ENCODE measurements at regions not wholly inside any gene's neighbourhood (a gene's known extent, or its start where the extent isn't known, plus 50 kb on each side); places are given as distances from the start of the nearest gene placed in this dataset.

DNA sequence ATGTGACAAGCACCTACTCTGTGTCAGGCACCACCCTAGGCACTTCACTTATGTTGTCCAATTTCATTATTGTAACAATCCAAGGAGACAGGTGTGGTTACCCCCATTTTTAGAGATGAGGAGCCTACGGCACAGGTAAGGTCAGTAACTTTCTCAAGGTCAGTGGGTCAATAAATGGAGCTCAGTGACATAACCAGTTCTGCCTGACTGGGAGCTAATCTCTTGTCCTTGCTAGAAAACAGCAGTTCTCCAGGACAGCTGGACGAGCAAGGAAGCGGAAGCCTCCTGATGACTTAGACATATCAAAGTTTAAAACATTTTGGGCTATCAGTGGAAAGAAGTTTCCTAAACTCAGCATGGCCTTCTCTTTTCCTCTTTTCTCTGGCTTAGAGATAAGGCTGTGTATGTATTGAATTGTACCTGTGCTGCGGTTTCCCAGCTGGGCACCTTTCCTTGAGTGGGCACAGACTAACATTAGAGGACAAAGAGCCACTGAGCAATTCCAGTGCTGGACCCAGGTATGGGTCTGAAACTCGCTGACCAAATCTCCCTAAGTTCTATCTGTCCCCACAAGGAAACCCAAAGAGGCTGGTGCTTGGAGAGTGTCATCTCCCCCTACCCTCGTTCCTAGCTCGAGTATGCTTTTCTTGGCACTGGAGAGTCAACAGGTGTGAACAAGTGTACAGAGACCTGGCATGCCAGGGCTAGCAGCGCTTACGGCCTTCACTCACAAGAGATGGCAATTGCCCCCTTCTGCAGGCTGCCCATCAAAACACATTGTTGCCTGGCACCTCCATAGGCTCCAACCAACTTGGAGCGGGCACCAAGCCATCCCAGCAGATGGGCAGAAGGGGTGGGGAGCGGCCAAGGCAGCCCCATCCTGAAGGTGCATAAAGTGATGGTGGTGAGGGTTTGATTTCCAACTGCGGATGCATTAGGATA lies 456.1 kb upstream of the PROX1 start:
- TF ChIP-seq, protein P1, sequence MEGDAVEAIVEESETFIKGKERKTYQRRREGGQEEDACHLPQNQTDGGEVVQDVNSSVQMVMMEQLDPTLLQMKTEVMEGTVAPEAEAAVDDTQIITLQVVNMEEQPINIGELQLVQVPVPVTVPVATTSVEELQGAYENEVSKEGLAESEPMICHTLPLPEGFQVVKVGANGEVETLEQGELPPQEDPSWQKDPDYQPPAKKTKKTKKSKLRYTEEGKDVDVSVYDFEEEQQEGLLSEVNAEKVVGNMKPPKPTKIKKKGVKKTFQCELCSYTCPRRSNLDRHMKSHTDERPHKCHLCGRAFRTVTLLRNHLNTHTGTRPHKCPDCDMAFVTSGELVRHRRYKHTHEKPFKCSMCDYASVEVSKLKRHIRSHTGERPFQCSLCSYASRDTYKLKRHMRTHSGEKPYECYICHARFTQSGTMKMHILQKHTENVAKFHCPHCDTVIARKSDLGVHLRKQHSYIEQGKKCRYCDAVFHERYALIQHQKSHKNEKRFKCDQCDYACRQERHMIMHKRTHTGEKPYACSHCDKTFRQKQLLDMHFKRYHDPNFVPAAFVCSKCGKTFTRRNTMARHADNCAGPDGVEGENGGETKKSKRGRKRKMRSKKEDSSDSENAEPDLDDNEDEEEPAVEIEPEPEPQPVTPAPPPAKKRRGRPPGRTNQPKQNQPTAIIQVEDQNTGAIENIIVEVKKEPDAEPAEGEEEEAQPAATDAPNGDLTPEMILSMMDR (IDR thresholded peaks at IDR 0.05), result no peak
- no peak overlapping the region for H3K4me2 ChIP-seq (ENCODE audit: low read length)
- H3K36me3 ChIP-seq (ENCODE audit: control insufficient read depth, insufficient read depth, low read length), result no peaks in the 10 kb centered on the region
- H3K9ac ChIP-seq, result no peak overlapping the region
- H3K79me2 ChIP-seq, result no peaks in the 10 kb centered on the region
- no peak overlapping the region for H2AFZ ChIP-seq
- H3K9me3 ChIP-seq (ENCODE audit: control insufficient read depth, low read length), result no peaks in the 10 kb centered on the region
- no peaks in the 10 kb centered on the region for H3K27me3 ChIP-seq (ENCODE audit: control insufficient read depth, insufficient read depth, low read length)
- no peak overlapping the region for H3K27ac ChIP-seq
- no peaks in the 10 kb centered on the region for H3K4me1 ChIP-seq
- no peak overlapping the region for H3K4me3 ChIP-seq (ENCODE audit: low read depth, low read length)

DNA sequence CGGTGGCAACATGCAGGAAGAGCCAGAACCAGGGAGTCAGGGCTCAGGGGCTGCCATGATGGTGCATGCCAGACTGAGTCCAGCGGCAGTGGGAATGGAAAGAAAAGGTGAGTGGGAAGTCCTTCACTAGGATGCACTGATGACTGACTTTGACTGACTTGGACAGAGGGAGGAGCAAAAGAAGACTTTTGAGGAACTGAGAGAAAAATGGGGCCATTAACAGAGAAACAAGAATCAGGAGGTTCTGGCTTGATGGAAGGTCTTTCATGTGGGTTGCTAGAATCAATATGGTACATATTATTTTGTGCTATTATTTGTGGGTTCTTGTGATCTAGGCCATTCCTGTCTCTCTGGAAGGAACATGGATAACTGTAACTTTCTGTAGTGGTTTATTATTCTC lies 454.6 kb upstream of the PROX1 start:
- H3K27me3 ChIP-seq (ENCODE audit: control insufficient read depth, insufficient read depth, low read length), result no peaks in the 10 kb centered on the region
- H3K79me2 ChIP-seq, result no peaks in the 10 kb centered on the region
- TF ChIP-seq, protein P1 (IDR thresholded peaks at IDR 0.05), result no peak
- no peaks in the 10 kb centered on the region for H3K9me3 ChIP-seq (ENCODE audit: control insufficient read depth, low read length)
- no peak overlapping the region for H3K4me2 ChIP-seq (ENCODE audit: low read length)
- H2AFZ ChIP-seq, result no peak overlapping the region
- H3K36me3 ChIP-seq (ENCODE audit: control insufficient read depth, insufficient read depth, low read length), result no peaks in the 10 kb centered on the region
- H3K4me1 ChIP-seq, result no peaks in the 10 kb centered on the region
- H3K27ac ChIP-seq, result no peak overlapping the region
- no peak overlapping the region for H3K4me3 ChIP-seq (ENCODE audit: low read depth, low read length)
- H3K9ac ChIP-seq, result no peak overlapping the region

DNA sequence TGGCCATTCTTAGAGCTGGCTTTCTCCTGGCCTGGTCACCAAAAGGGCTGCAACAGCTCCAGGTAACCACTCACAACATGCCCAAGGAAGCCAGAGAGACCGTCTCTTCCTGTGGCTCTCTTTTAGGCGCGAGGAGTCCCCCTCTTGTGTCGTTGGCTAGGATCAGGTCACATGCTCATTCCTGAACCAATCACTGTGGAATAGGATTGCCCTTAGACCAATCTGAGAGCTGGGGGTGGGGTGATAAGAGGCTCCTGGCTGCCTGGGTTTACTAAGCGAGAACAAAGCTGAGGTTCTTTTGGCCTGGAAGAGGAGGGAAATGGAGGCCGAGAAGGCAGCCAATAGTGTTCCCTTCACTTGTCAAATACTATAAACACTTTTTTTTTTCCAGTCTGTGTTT lies 452.1 kb upstream of the PROX1 start:
- no peaks in the 10 kb centered on the region for H3K36me3 ChIP-seq (ENCODE audit: control insufficient read depth, insufficient read depth, low read length)
- no peaks in the 10 kb centered on the region for H3K27me3 ChIP-seq (ENCODE audit: control insufficient read depth, insufficient read depth, low read length)
- TF ChIP-seq, protein P1 (IDR thresholded peaks at IDR 0.05), result no peak
- H3K9me3 ChIP-seq (ENCODE audit: control insufficient read depth, low read length), result no peaks in the 10 kb centered on the region
- no peak overlapping the region for H3K4me3 ChIP-seq (ENCODE audit: low read depth, low read length)
- no peaks in the 10 kb centered on the region for H3K79me2 ChIP-seq
- H3K4me1 ChIP-seq, result no peaks in the 10 kb centered on the region
- H3K27ac ChIP-seq, result no peak overlapping the region
- H3K9ac ChIP-seq, result no peak overlapping the region
- H2AFZ ChIP-seq, result no peak overlapping the region
- H3K4me2 ChIP-seq (ENCODE audit: low read length), result no peak overlapping the region

GRCh38 chr1:213538251-213538650 lies 449.5 kb upstream of the PROX1 start:
- no peak overlapping the region for H2AFZ ChIP-seq

More at GRCh38 chr1:213538251-213538650, 449.5 kb upstream of the PROX1 start:
- Histone ChIP-seq H3K27ac (no peak overlapping the region), H3K27me3 (ENCODE audit: control insufficient read depth, insufficient read depth, low read length) (no peaks in the 10 kb centered on the region), H3K79me2 (no peaks in the 10 kb centered on the region), H3K4me3 (ENCODE audit: low read depth, low read length) (no peak overlapping the region), H3K9ac (no peak overlapping the region), H3K36me3 (ENCODE audit: control insufficient read depth, insufficient read depth, low read length) (no peaks in the 10 kb centered on the region), H3K9me3 (ENCODE audit: control insufficient read depth, low read length) (no peaks in the 10 kb centered on the region), H3K4me1 (no peaks in the 10 kb centered on the region), H3K4me2 (ENCODE audit: low read length) (no peak overlapping the region)
- TF ChIP-seq, protein P1 (IDR thresholded peaks at IDR 0.05), result no peak
